Globus pallidus (tissue), 1 donor: ENCODE measurements at regions not wholly inside any gene's neighbourhood (a gene's known extent, or its start where the extent isn't known, plus 50 kb on each side); places are given as distances from the start of the nearest gene placed in this dataset.
"Not testable (repeated sequence)": the region's sequence is repeated elsewhere in the genome, so short reads cannot be mapped to it uniquely, and the experiment has no call there.

Experiments used
- DNase-seq: peaks from one replicate; pipeline ENCODE4 v3.0.0-alpha.2; 2015; ENCODE audit warnings: low spot score

DNA sequence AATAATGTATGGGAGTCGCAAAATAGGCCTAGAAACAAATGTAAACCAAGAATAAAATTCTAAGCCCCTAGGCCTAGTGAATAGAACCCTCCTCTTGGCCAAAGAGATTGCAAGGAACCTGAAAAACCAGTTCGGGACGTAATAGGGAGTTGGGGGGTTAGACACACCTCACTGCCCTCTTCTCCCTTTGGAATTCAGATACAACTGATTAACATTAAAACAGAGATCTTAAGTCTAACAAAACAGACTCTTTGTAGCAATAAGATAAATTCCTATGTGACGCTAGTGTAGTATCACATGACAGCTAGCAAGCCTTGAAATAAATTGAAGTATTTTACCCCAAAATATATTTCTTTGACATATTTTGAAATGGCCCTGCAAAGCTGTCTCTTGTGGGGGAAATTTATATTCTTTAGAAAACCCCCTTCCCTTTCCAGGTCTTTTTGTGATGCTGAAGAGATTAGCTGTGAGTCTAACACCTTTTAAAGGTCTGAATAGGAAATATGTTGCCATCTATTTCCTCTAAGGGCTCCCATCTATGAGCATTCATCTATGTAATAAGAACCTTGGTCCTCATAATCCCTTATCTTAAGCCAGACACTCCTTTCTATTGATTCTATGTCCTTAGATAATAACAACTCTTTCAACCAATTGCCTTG, 623.4 kb upstream of the NRG3 start:
- DNase-seq: no peak

DNA sequence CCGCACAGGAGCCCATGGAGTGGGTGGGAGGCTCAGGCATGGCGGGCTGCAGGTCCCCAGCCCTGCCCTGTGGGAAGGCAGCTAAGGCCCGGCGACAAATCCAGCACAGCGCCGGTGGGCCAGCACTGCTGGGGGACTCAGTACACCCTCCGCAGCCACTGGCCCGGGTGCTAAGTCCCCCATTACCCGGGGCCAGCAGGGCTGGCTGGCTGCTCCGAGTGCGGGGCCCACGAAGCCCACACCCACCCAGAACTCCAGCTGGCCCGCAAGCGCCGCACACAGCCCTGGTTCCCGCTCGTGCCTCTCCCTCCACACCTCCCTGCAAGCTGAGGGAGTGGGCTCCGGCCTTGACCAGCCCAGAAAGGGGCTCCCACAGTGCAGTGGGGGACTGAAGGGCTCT, 610.0 kb upstream of the NRG3 start:
- not testable (repeated sequence) for DNase-seq

- DNase-seq: no peak
Measured at GRCh38 chr10:81270051-81270450, 604.9 kb upstream of the NRG3 start.

- no peak for DNase-seq
Measured at GRCh38 chr10:81280497-81281479, 594.2 kb upstream of the NRG3 start.

DNA sequence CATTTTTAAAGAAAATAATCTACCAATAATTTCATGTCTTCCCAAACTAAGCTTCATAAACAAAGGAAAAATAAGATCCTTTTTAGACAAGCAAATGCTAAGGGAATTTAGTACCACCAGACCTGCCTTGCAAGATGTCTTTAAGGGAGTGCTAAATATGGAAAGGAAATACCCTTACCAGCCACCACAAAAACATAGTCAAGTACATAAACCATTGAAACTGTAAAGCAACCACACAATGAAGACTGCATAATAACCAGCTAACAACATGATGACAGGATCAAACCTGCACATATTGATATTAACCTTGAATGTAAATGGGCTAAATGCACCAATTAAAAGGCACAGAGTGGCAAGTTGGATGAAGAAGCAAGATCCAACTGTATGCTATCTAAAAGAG, 586.5 kb upstream of the NRG3 start:
- DNase-seq: no peak

DNA sequence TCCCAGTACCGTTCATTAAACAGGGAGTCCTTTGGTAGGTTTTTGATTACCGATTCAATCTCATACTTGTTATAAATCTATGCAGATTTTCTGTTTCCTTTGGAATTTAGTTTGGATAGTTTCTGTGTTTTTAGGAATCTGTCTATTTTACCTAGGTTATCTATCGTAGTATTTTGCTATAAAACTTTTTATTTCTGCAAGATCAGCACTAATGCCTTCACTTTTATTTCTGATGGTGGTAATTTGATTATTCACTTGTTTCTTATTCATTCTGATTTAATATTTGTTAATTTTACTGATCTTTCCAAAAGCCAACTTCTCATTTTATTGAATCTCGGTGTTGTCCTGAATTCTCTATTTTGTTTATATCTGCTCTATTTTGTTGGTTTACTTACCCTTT, 577.7 kb upstream of the NRG3 start:
- no peak for DNase-seq

DNA sequence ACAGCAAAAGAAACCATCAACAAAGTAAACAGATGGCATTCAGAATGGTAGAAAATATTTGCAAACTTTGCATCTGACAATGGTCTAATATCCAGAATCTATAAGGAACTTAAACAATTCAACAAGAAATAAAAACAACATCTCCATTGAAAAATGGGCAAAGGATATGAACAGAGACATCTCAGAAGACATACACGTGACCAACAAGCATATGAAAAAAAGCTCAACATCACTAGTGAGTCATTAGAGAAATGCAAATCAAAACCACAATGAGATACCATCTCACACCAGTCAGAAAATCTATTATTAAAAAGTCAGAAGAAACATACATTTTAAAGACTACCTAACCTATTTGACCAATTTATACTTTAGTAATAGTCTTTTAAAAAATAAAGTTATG, 571.3 kb upstream of the NRG3 start:
- no peak for DNase-seq

DNA sequence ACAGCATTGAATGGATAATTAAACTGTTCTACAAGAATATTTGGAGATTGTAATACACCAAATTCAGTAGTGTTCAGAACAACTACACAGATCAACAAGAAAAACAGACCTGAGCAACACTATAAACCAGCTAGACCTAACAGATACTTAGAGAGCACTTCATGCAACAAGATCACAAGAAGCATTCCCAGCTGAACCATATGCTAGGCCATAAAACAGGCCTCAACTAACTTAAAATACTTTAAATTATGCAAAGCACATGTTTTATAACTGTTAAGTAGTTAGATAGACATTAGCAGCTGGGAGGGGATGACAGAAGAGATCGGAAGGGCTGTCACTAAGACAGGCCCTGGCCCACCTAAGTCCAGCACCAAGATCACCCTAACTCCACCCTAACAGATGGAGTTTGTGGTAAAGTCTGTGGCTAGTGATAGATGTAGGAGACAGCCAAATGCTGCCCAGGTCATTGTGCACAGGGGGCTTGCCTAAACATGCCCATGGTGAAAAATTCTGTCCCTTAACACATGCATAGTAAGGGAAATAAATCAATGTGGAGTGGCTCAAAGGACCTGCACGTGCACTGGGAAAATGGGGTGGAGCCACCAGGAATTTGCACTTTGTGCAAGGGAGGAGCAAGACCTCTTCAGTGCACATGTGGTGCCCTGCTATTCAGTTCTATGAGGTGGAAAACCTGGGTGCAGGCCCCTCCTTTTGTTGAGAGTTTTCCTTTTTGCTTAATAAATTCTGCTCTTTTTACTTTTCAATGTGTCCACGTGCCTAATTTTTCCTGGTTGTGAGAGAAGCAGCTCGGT, 567.8 kb upstream of the NRG3 start:
- DNase-seq: no peak

GRCh38 chr10:81309041-81309552, 565.9 kb upstream of the NRG3 start:
- DNase-seq: no peak

GRCh38 chr10:81314471-81314870, 560.5 kb upstream of the NRG3 start:
- DNase-seq: no peak

DNA sequence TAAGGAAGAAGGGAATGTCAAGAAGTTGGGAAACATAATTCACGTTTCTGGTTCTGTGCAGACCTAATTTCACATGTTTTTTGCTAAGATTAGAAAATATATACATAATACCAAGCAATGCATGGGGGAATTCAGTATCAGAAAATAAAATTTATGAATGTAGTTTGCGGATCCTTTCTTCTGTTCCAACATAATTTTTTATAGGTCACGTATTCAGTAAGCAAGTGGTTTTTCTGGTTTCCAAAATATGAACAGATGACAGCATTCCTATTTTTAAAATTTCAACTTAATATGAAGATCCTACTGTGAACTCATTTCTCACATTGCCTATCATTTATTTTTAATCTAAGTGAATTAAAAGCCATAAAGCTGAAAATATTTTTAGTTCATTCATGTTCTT, 560.0 kb upstream of the NRG3 start:
- DNase-seq: no peak

DNA sequence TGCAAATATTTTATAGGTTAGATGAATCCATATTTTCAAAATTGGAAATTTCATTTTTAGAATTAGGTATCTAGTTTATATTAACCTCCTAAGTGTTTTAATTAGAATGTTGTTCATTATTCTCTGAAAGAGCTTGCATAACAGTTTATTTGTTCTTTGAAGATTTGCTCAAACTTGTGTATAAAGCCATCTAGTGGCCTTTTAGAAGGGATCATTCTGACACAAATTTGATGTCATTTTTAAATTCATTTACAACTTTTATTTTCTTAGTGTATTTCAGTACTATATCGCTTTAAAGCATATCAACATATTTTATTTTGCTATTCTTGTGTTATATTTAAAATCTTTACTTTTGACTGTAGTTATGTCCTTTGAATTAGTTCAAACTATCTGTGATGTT, 527.0 kb upstream of the NRG3 start:
- no peak for DNase-seq

- no peak for DNase-seq
Measured at GRCh38 chr10:81367132-81367531, 507.9 kb upstream of the NRG3 start.

GRCh38 chr10:81386817-81387216, 488.2 kb upstream of the NRG3 start:
- no peak for DNase-seq

- DNase-seq: no peak
Measured at GRCh38 chr10:81403451-81403850, 471.5 kb upstream of the NRG3 start.

- DNase-seq: no peak
Measured at GRCh38 chr10:81405399-81405798, 469.6 kb upstream of the NRG3 start.

GRCh38 chr10:81414038-81414437, 461.0 kb upstream of the NRG3 start:
- DNase-seq: no peak

GRCh38 chr10:81426722-81427121, 448.3 kb upstream of the NRG3 start:
- DNase-seq: no peak

DNA sequence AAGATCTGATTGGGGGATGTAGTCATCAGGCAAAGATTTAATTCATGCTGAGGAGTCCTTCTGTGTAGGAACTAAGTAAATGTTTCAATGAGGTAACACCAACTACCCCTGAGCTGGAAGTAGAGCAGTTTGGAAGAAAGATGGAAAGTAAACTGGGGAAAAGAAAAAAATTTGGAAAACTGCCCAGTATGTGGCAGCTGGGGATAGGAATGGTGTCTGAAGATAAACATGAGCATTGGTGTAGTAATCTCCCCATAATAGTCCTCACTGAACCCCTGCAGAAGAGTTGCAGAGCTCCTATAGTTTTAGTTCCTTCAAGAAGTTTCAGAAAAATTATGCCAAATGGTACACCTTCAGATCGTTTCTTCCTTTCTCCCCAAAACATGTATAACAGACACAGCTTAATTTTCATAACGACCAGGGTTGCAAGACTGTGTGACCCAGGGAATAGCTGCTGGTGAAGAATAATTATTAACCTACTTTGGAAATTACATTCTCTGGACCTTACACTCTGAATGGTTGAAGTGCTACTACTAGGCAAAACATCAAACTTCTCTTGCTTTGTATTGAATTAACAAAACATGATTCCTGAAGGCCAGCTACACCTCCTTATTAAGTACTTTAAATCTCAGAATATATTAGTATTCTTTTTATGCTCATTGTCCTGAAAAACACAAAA, 446.4 kb upstream of the NRG3 start:
- no peak for DNase-seq

DNA sequence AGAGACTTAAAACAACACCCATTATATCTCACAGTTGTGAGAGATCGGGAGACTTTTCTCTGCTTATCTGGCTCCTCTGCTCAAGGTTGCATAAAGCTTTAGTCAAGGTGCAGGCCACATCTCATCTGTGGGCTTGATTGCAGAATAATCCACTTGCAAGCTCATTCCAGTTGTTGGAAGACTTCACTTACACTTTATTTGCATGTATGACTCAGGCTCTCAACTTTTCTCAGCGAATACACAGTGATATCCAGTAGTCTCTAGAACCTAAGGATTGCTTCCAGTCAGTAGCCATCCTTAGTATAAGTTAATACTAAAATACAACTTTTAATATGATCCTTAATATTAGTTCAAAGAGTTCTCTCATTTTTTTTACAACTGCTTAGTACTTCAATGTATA, 435.5 kb upstream of the NRG3 start:
- no peak for DNase-seq

- DNase-seq: not testable (repeated sequence)
Measured at GRCh38 chr10:81441624-81442023, 433.4 kb upstream of the NRG3 start.
